ENCODE measurements at regions not wholly inside any gene's neighbourhood (a gene's known extent, or its start where the extent isn't known, plus 50 kb on each side); places are given as distances from the start of the nearest gene placed in this dataset.

DNA sequence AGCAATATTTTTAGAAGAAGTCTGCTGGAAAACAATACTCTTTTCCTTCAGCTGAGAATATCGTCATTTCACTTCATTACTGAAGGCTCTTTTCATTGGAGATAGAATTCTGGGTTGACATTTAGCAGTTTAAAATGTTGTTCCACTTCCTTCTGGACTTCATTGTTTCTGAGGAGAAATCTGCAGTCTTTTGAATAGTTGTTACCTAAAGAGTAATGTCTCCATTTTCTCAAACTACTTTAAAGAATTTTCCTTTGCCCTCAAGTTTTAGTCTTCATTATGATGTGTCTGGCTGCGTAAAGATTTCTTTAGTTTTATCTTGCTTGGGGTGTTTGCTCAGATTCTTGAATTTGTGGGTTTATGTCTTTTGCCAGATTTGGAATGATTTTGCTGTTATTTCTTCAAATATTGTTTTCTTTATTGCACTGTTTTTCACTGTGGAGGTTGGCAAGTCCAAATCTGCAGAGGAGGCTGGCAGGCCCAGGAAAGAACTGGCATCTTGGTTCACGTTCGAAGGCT lies 136.3 kb downstream of the DNAJB6 start:
- TF ChIP-seq NFRKB (IDR thresholded peaks at IDR 0.05) (no peak), ELF4 (IDR thresholded peaks at IDR 0.05) (no peak), TARDBP (IDR thresholded peaks at IDR 0.05) (no peak), ARNT (IDR thresholded peaks at IDR 0.05) (no peak), SP1 (IDR thresholded peaks at IDR 0.05) (no peak), FOXK2 (IDR thresholded peaks at IDR 0.05) (no peak), BHLHE40 (IDR thresholded peaks at IDR 0.05; ENCODE audit: borderline replicate concordance) (no peak), FOXM1 (IDR thresholded peaks at IDR 0.05; ENCODE audit: borderline replicate concordance) (no peak), ZNF384 (IDR thresholded peaks at IDR 0.05) (no peak), L3MBTL2 (conservative IDR thresholded peaks at IDR 0.05) (no peak)
- TF ChIP-seq, protein P1, sequence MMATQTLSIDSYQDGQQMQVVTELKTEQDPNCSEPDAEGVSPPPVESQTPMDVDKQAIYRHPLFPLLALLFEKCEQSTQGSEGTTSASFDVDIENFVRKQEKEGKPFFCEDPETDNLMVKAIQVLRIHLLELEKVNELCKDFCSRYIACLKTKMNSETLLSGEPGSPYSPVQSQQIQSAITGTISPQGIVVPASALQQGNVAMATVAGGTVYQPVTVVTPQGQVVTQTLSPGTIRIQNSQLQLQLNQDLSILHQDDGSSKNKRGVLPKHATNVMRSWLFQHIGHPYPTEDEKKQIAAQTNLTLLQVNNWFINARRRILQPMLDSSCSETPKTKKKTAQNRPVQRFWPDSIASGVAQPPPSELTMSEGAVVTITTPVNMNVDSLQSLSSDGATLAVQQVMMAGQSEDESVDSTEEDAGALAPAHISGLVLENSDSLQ (IDR thresholded peaks at IDR 0.05): no peak
